HG02840 (cell line): ENCODE measurements at regions not wholly inside any gene's neighbourhood (a gene's known extent, or its start where the extent isn't known, plus 50 kb on each side); places are given as distances from the start of the nearest gene placed in this dataset.
A peak's percentile ranks its signal among the peaks of the same experiment; 100 is the strongest.
"Not testable (repeated sequence)": the region's sequence is repeated elsewhere in the genome, so short reads cannot be mapped to it uniquely, and the experiment has no call there.

Experiments used
- ATAC-seq: cut with Tn5 transposase; IDR thresholded peaks from one replicate; pipeline ENCODE4 v1.9.1; 2021; ENCODE audit warnings: mild to moderate bottlenecking, moderate library complexity, moderate number of reproducible peaks; ENCODE audit not compliant: unreplicated experiment, low FRiP score

DNA sequence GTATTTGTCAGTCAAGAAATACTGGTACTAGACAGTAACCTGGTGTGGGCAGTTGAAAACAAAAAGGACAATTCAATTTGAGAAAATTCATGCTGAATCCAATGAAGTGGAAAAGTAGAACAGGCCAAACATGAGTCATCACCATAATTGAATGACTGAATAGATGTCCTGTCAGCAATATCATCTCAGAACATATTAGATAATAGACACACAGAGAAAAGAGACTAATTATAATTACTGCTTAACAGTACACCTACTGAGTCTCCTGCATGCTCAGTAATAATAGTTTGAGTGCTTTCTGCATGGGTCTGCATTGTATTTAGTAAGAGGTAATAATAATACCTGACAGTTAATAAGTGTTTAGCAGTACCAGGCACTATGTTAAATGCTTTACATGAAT lies 138.6 kb upstream of the ZC3H15 start:
- no peak for ATAC-seq

DNA sequence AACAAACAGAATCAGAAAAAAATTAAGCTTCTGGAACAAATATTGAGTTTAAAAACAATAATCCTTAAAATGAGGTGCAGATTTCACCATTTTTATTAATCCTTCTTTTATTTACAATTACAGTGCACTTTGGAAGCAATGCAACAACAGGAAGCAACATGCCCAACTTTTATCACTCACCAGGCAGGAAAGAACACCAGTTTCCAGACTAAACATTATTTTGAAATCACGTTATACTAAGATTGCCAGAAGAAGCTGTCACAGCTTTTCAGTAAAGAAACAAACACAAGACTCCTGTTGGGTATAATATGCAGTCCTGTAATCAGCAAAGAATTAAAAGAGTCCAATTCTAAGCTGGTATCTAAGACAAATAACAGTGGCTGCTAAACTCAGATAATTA lies 137.9 kb upstream of the ZC3H15 start:
- ATAC-seq = no peak

DNA sequence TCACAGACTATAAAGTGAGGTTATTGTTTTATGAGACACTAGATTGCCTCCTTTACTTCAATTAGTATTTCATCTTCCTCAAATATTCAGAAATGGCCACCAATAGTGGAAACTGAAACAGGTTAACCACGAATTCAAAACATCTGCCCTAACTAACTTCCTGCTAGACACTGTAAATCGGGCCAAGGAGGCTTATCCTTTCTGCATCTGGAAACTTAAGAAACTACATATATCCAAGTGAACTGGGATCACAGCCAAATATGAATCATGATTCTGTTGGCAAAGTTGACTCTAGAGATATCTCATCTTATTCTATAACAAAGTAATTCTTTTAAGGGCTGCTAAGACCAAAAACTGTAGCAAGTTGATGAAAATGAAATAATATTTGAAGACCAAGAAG lies 136.6 kb upstream of the ZC3H15 start:
- no peak for ATAC-seq

DNA sequence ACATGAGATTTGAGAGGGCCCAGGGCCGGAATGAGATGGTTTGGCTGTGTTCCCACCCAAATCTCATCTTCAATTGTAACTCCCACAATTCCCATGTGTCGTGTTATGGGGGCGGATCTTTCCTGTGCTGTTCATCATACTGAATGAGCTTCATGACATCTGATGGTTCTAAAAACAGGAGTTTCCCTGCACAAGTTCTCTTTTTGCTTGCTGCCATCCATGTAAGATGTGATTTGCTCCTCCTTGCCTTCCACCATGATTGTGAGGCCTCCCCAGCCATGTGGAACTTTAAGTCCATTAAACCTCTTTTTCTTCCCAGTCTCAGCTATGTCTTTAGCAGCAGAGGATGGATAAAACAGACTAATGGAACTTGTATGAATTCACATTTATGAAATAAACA lies 131.9 kb upstream of the ZC3H15 start:
- not testable (repeated sequence) for ATAC-seq

DNA sequence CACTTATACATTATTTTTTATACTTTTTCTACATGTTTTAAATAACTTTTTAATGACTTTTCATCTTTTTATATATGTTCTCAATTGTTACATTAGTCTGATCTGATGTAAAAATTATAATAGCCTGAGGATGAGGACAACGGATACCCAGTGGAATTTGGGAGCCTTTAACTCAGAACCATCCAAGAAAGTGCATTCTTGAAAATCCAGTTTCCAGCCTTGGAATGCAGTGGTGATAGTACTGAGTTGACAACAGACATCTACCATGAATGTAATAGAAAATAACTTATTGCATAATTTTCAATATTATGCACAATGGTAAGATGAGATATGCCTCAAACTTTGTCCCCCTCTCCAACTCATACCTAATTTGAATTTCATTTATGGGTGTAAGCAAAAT lies 120.7 kb upstream of the ZC3H15 start:
- no peak for ATAC-seq

DNA sequence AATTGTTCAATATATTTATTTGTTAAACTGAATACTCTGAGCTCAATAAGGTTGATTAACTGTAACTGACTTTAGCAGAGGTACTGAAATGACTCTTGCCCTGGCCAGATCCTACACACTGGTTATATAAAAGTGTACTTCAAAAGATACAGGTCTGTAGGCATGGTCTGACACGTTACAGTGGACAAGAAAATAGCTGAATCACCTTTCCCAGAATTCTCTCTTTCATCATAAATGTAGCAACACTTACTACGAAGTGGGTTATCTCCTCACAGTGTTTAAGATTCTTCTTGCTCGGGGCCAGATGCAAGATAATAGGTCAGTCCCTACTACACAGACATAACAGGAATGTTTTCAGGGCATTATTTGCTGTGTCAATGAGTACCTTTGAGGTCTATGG lies 107.0 kb upstream of the ZC3H15 start:
- no peak for ATAC-seq

DNA sequence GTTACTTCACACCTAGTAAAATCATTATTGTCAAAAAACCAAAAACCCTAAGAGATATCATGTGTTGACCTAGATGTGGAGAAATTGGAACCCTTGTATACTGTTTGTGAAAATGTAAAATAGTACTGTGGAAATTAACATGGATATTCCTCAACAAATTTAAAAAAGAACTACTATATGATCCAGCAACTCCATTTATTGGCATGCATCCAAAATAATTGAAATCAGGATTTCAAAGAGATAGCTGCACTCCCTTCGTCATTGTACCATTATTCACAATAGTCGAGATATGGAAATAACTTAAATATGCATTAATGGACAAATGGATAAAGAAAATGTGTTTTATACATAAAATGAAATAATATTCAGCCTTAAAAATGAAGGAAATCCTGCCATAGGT lies 105.3 kb upstream of the ZC3H15 start:
- no peak for ATAC-seq

DNA sequence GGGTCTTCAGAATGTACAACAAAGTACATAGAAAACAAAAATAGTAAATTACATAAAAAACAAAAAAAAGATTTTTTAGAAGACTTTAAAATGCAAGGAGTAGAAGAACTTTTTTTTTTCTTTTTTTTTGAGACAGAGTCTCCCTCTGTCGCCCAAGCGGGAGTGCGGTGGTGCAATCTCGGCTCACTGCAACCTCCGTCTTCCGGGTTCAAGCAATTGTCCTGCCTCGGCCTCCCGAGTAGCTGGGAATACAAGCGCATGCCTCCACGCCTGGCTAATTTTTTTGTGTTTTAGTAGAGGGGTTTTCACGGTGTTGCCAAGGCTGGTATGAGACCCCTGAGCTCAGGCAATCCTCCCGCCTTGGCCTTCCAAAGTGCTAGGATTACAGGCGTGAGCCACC lies 104.5 kb upstream of the ZC3H15 start:
- ATAC-seq = no peak

DNA sequence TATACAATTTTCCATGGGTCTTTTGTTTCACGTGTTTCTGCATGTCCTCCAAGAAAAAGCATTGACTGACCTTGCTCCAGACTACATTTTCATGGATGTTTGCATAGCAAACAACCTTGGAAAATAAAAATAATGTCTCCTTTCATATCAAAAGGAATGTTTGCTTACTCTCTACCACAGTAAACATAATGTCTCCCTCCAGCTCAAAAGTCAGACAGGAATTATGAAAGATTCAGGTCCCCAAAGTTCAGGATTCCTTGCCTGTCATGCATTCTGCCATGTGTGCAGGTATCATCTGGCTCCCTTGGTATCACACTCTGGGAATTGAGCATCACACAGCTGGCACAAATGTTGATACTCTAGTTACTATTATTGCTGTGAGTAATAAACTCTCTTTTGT lies 103.1 kb upstream of the ZC3H15 start:
- no peak for ATAC-seq

DNA sequence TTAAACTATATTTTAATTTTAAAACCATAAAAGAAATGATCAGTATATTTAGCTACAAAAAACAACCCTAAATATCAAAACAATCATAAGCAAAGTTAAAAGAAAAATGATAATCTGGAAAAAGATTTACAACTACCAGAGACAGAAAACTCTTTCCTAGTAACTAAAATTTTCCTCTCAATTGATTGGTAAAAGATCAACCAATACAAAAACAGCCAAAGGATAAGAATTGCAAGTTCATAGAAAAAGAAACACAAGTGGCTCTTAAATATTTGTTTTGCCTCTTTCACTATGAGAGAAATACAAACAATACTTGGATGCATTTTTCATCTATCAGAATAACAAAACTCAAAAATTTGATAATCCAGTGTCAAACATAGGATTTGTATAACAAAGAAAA lies 101.8 kb upstream of the ZC3H15 start:
- ATAC-seq = no peak

DNA sequence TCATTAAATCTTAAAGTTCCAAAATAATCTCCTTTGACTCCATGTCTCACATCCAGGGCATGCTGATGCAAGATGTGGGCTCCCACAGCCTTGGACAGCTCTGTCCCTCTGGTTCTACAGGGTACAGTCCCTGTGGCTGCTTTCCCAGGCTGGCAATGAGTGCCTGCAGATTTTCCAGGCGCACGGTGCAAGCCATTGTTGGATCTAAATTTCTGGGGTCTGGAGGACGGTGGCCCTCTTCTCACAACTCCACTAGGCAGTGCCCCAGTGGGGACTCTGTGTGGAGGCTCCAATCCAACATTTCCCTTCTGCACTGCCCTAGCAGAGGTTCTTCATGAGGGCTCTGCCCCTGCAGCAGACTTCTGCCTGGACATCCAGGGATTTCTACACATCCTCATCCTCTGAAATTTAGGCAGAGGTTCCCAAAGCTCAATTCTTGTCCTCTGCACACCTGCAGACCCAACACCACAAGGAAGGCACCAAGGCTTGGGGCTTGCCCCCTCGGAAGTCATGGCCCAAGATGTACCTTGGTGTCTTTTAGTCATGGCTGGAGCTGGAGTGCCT lies 100.3 kb upstream of the ZC3H15 start:
- not testable (repeated sequence) for ATAC-seq

DNA sequence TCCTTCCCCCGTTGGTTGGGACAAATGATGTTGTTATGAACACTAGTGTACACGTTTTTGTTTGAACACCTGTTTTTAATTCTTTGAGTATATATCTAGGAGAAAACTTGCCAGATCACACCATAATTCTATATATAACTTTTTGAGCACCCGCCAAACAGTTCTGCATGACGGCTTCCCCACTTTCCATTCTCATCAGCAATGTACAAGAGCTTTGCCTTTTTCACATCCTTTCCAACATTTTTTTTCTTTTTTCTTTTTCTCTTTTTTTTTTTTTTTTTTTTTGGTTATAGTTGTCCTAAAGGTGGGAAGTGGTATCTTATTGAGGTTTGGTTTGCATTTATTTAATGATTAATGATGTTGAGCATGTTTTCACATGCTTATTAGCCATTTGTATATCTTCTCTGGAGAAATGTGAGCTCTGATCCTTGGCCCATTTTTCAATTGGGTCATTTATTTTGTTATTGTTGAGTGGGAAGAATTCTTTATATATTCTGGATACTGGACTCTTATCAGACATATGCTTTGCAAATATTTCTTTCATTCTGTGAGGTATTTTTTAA lies 86.9 kb upstream of the ZC3H15 start:
- peak; percentile 67 for ATAC-seq

DNA sequence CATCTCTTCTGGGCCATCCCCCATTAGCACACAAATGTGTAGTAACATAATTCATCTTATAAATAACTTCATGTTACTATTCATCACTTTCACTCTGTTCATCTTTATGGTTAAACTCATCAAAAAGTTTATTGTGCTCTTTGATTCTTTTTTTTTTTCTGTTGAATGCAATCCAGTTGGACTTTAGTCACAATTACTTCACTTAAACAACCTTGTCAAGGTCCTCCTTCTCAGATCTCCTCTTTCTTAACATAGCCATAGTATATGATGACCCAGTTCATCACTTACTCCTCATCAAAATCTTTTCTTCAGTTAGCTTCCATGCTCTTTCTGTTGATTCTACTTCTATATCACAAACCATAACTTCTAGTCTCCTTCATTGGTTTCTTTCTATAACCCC lies 80.2 kb upstream of the ZC3H15 start:
- ATAC-seq = no peak

DNA sequence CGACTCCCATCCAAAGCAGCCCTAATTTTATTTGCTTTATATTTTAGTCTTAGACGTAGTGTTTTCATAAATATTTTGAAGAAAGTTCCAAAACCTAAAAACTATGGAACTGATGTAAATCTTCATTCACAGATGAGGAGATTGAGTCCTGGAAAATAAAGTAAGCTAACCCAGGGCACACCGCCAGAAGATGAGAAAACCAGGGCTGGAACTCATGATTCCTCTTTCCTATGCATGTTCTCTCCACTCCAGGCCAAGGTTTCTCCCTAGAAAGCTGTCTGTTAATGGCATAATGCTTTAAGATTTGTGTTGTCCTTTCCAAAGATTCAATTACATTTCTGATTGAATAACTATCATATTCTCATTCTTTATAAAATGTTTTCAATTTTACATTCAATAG lies 78.4 kb upstream of the ZC3H15 start:
- ATAC-seq = no peak

DNA sequence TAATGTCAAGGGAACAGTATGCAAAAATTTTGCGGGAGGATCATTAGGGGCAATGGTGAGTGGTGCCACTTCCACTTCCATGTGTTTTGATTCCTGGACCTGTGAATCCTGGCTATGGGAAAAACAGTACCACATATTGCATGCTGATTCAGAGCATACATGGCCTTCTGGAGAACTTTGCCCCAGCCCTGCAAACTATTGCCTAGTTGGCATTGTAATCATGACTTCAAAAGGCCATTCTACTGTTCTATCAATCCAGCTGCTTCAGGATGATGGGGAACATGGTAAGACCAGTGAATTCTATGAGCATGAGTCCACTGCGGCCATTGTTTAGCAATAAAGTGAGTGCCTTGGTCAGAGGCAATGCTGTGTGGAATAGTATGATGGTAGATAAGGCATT lies 75.3 kb upstream of the ZC3H15 start:
- ATAC-seq = no peak

DNA sequence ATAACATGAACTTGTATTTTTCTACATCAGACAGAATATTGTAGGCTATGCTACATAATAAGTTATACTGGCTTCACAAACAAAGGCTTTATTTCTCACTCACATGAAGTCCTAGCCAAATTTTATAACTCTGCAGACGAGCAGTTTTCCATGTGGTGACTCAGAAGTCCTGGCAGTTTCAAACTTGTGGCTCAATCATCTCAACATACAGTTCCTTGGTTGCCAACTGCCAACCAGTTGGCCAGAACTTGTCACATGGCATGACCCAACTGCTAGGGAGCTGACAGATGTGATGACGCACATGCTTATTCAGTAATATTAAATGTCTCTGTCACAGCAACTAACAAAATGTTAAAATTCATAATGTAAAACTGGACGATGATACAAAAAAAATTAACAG lies 63.8 kb upstream of the ZC3H15 start:
- ATAC-seq = no peak

DNA sequence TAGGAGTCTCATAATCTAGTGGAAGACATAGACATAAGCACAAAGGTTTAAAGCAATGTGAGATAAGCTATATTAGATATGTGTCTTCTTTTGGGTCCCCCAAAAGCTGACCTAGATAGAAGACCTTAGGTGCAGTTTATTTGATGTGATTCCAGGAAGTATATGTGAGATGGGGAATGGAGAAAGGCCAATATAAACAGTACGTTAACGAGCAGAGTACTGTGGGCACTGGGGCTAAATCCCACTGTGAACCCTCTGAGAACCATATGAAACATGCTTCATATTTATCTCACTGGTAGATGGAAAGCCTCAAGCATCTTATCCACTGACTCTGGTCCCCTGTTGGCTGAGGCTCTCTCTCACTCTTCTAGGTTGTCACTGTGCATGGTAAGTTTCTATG lies 62.6 kb upstream of the ZC3H15 start:
- no peak for ATAC-seq

DNA sequence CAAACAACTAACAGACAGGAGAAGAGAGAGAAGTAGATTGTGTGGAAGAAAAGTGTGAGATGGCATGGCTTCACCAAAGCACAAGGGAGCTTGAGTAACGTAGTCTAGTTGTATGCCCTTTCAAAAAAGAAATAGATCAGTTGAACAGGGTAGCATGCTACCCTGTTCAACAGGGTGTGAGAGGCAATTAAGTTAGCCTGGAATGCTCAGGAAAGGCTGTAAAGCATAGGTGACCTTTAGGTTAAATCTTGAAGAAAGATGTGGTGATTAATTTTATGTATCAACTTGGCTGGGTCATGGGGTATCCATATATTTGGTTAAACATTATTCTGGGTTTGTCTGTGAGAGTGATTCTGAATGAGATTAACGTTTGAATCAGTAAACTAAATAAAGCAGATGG lies 61.8 kb upstream of the ZC3H15 start:
- no peak for ATAC-seq

DNA sequence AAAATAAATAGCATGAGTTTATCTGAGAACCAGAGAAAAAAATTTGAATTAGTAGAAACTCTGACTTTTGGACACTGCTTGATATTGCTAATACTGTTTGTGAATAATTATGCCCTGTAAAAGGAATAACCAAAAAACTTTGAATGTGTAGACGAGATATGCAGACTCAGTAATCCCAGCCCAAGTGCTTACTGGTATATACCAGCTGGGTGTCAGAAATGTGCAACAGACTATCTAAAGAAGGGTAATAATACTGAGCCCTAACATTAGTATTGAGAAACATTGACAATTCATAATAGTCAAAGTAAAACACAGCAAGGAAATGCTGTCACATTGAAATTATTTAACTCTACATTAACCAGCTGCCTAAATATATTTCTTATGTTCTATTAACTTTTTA lies 60.5 kb upstream of the ZC3H15 start:
- ATAC-seq = no peak

DNA sequence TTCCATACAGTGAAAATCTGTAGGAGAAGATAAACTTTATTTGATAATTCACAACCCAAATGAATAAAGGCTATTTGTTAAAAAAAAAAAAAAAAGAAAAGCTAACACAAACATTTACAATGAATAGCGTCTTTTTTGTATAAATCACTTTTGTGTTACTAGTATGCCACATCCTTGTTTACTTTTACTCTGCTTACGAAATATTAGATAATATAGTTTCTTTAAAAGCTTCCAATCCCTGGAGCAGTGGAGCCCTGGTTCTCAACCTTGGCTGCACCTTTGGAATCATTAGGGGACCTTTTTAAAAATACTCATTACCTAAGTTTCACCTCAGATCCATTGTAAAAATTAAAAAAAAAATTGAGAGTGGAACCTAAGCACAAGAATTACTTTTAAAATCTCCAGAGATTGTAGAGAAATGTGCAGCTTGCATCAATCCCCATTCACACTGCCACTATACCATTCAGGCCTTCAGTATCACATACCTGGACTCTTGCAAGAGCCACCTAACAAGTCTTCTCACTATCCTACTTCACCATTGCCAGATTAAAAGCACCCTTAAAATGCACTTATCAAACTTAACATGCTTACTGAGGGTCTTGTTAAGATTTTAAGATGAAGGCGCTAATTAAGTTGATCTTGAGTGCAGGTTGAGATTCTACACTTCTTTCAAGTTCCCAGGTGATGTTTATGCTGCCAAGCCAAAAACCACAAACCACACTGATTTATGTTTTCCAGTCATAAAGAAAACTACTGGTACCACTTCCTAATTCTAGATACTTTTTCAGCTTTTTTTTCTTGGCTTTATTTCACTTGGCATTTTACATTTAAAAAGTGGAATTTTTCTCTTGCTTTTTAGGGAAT lies 59.7 kb upstream of the ZC3H15 start:
- ATAC-seq = peak; percentile 72

DNA sequence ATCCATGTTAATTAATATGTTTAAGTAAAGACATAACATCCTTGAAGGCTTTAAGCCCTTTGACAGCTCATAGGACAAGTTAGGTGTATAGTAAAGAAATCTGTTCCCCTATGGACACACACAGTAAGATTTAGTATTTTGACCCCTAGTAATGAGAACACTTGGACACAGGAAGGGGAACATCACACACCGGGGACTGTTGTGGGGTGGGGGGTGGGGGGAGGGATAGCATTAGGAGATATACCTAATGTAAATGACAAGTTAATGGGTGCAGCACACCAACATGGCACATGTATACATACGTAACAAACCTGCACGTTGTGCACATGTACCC lies 59.1 kb upstream of the ZC3H15 start:
- ATAC-seq = peak; percentile 25

DNA sequence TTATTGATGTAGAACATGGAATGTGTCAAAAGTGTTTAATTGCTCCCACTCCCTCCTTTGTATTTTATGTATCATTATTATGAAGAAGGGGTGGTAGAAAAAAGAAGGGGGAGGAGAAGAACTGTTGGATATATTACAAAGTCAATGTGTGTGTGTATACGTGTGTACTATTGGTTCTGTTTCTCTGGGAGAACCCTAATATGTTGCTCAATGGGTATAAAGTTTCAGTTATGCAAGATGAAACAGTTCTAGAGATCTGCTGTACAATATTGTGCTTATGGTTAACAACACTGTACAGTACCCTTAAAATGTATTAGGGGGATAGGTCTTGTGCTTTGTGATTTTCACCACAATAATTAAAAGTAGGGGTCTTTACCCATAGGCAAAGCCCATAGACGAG lies 58.1 kb upstream of the ZC3H15 start:
- no peak for ATAC-seq
